GM13976 (cell line): ENCODE measurements at regions not wholly inside any gene's neighbourhood (a gene's known extent, or its start where the extent isn't known, plus 50 kb on each side); places are given as distances from the start of the nearest gene placed in this dataset.

Experiments used
- DNase-seq: peaks from one replicate; pipeline ENCODE4 v3.0.0; 2012; ENCODE audit warnings: low spot score
- CTCF ChIP-seq: IDR thresholded peaks from 2 replicates; pipeline ENCODE4 v1.5.1; 2012; ENCODE audit warnings: borderline replicate concordance, mild to moderate bottlenecking; ENCODE audit not compliant: insufficient read depth; ENCODE audit errors: extremely low read depth, missing control alignments, control extremely low read depth
- in situ Hi-C: fragments of 300-500 bp; cut with MboI; formaldehyde crosslinking; loops from one replicate; pipeline ENCODE4 v1.12.0; 2022; ENCODE audit warnings: low sequenced_read_pairs, mixed read lengths, inconsistent platforms; ENCODE audit not compliant: unreplicated experiment

GRCh38 chr13:78258304-78258703, 339.7 kb upstream of the EDNRB start:
- in situ Hi-C loops, result no loop called here
- TF ChIP-seq CTCF, result no peak
- DNase-seq, result no peak

GRCh38 chr13:78256484-78256883, 337.9 kb upstream of the EDNRB start:
- in situ Hi-C loops, result no loop called here
- DNase-seq, result no peak
- no peak for TF ChIP-seq CTCF

GRCh38 chr13:78254113-78254512, 335.5 kb upstream of the EDNRB start:
- no peak for DNase-seq
- TF ChIP-seq CTCF, result no peak
- in situ Hi-C loops, result no loop called here

GRCh38 chr13:78247362-78247761, 328.7 kb upstream of the EDNRB start:
- no peak for DNase-seq
- no peak for TF ChIP-seq CTCF
- in situ Hi-C loops, result no loop called here

GRCh38 chr13:78241278-78241919, 322.8 kb upstream of the EDNRB start:
- peak; percentile 46 for TF ChIP-seq CTCF
- in situ Hi-C loops, result no loop called here
- peak; percentile 7 for DNase-seq

- in situ Hi-C loops, result no loop called here
- no peak for TF ChIP-seq CTCF
- DNase-seq, result no peak
These were observed 321.1 kb upstream of the EDNRB start for GRCh38 chr13:78239714-78240113.
